Thyroid gland (tissue), 4 donors: ENCODE measurements at regions not wholly inside any gene's neighbourhood (a gene's known extent, or its start where the extent isn't known, plus 50 kb on each side); places are given as distances from the start of the nearest gene placed in this dataset.

Experiments used
- POLR2A ChIP-seq, 2 donors: fragments of 450-650 bp; IDR thresholded peaks; one replicate each; pipeline ENCODE4 v1.6.1; 2017; ENCODE audit warnings: antibody characterized with exemption in 2 of 2, mild to moderate bottlenecking in 2 of 2, moderate library complexity in 1 of 2
- TF ChIP-seq, protein P1 (sequence below), 6 experiments: fragments of 200-600 bp in 3 of 6; fragments of 450-650 bp in 3 of 6; sonication (generic) in 3 of 6; IDR thresholded peaks; one replicate each; pipeline ENCODE4 v1.5.1; 2016 to 2019; ENCODE audit warnings: antibody characterized with exemption in 6 of 6, mild to moderate bottlenecking in 2 of 6, inconsistent platforms in 1 of 6, moderate library complexity in 1 of 6

DNA sequence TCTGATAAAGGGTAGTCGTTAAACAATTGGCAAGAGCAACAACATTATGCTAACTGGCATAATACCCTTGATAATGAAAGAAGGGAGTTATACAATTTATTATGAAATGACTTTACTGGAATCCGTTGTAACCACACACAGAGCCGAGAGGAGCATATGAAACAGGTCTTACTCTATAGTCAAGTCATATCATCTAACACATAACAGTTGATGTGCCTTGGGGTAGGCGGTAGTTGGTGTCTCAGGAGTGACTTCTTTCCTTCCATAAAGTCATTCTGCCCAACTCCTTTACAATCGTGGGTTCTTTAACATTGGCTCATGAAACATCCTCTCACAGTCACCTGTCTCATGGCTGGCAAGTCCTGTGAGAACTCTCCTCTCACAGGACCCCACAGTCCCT, 225.2 kb downstream of the LTN1 start:
- no peak for TF ChIP-seq POLR2A (IDR thresholded peaks at IDR 0.05)
- TF ChIP-seq, protein P1, sequence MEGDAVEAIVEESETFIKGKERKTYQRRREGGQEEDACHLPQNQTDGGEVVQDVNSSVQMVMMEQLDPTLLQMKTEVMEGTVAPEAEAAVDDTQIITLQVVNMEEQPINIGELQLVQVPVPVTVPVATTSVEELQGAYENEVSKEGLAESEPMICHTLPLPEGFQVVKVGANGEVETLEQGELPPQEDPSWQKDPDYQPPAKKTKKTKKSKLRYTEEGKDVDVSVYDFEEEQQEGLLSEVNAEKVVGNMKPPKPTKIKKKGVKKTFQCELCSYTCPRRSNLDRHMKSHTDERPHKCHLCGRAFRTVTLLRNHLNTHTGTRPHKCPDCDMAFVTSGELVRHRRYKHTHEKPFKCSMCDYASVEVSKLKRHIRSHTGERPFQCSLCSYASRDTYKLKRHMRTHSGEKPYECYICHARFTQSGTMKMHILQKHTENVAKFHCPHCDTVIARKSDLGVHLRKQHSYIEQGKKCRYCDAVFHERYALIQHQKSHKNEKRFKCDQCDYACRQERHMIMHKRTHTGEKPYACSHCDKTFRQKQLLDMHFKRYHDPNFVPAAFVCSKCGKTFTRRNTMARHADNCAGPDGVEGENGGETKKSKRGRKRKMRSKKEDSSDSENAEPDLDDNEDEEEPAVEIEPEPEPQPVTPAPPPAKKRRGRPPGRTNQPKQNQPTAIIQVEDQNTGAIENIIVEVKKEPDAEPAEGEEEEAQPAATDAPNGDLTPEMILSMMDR (IDR thresholded peaks at IDR 0.05), result no peak
